ENCODE measurements at regions not wholly inside any gene's neighbourhood (a gene's known extent, or its start where the extent isn't known, plus 50 kb on each side); places are given as distances from the start of the nearest gene placed in this dataset.

GRCh38 chr11:41988951-41989572 is 529.6 kb upstream of the LRRC4C start:
- DNase-seq (no peak), ATAC-seq (no peak)
- Histone ChIP-seq H3K4me1 (ENCODE audit: control insufficient read depth in 2 of 2, insufficient read depth in 2 of 2, low read length in 2 of 2) (no peaks in the 10 kb centered on the region), H3K27ac (ENCODE audit: low read depth, low read length) (no peak overlapping the region), H3K4me3 (ENCODE audit: low read length) (no peak overlapping the region), H3K27me3 (ENCODE audit: control insufficient read depth in 2 of 2, insufficient read depth in 2 of 2, low read length in 2 of 2) (no peaks in the 10 kb centered on the region), H3K36me3 (ENCODE audit: control insufficient read depth in 2 of 3, insufficient read depth in 3 of 3, low read length in 3 of 3) (no peaks in the 10 kb centered on the region), H3K9me3 (ENCODE audit: control insufficient read depth in 2 of 3, low read length in 3 of 3) (no peaks in the 10 kb centered on the region)
- Mint-ChIP-seq H3K36me3 (peaks cover 0 to 12% (median 0%) of the 10 kb centered on the region in 5 donors), H3K4me1 (no peaks in the 10 kb centered on the region), H3K27me3 (no peaks in the 10 kb centered on the region), H3K4me3 (no peak overlapping the region), H3K27ac (no peak overlapping the region), H3K9me3 (peaks cover 3 to 25% (median 11%) of the 10 kb centered on the region in 11 donors)
- intact Hi-C loops (cut with micrococcal nuclease) = no loop called here
- ChIA-PET POLR2A (no interaction called here), CTCF (no interaction called here)

GRCh38 chr11:41989823-41990380 is 530.5 kb upstream of the LRRC4C start:
- Histone ChIP-seq H3K9me3 (ENCODE audit: control insufficient read depth in 2 of 3, low read length in 3 of 3) (no peaks in the 10 kb centered on the region), H3K36me3 (ENCODE audit: control insufficient read depth in 2 of 3, insufficient read depth in 3 of 3, low read length in 3 of 3) (no peaks in the 10 kb centered on the region), H3K4me3 (ENCODE audit: low read length) (no peak overlapping the region), H3K4me1 (ENCODE audit: control insufficient read depth in 2 of 2, insufficient read depth in 2 of 2, low read length in 2 of 2) (no peaks in the 10 kb centered on the region), H3K27me3 (ENCODE audit: control insufficient read depth in 2 of 2, insufficient read depth in 2 of 2, low read length in 2 of 2) (no peaks in the 10 kb centered on the region), H3K27ac (ENCODE audit: low read depth, low read length) (no peak overlapping the region)
- H3K4me1 Mint-ChIP-seq = no peaks in the 10 kb centered on the region
- H3K4me3 Mint-ChIP-seq = no peak overlapping the region
- no peaks in the 10 kb centered on the region for H3K27me3 Mint-ChIP-seq
- intact Hi-C loops (cut with micrococcal nuclease) = no loop called here
- no peak for DNase-seq
- H3K36me3 Mint-ChIP-seq = peaks cover 0 to 19% (median 0%) of the 10 kb centered on the region in 5 donors
- H3K27ac Mint-ChIP-seq = no peak overlapping the region
- peaks cover 6 to 31% (median 15%) of the 10 kb centered on the region in 11 donors for H3K9me3 Mint-ChIP-seq
- no peak for ATAC-seq
- POLR2A ChIA-PET = no interaction called here
- CTCF ChIA-PET = no interaction called here

DNA sequence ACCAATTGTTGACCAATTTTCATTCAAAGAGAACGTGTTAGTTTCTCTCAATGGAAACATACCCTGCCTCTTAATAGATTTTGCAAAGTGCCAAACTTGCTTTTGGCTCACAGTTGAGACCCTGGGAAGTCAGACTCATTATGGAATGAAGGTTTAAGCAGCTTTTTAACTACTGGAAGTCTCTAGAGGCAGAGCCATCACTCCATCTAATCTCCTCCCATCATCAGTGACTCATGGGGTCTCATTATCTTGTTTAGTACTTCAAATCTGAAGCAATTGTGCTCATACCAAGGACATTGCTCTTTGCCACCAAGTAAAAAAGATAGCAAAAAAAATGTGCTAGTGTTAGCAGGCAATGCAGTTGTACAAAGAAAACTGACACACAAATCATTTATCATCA is 537.1 kb upstream of the LRRC4C start:
- H3K36me3 ChIP-seq (ENCODE audit: control insufficient read depth in 2 of 3, insufficient read depth in 3 of 3, low read length in 3 of 3) = no peaks in the 10 kb centered on the region
- Mint-ChIP-seq H3K4me3 (no peak overlapping the region), H3K27ac (no peak overlapping the region), H3K36me3 (peaks cover 0 to 9% (median 0%) of the 10 kb centered on the region in 5 donors), H3K27me3 (no peaks in the 10 kb centered on the region), H3K4me1 (no peaks in the 10 kb centered on the region), H3K9me3 (peaks cover 2 to 19% (median 9%) of the 10 kb centered on the region in 11 donors)
- ChIA-PET CTCF (no interaction called here), POLR2A (no interaction called here)
- H3K4me1 ChIP-seq (ENCODE audit: control insufficient read depth in 2 of 2, insufficient read depth in 2 of 2, low read length in 2 of 2) = no peaks in the 10 kb centered on the region
- ATAC-seq (no peak), DNase-seq (no peak)
- intact Hi-C loops (cut with micrococcal nuclease) = no loop called here
- H3K4me3 ChIP-seq (ENCODE audit: low read length) = no peak overlapping the region
- H3K9me3 ChIP-seq (ENCODE audit: control insufficient read depth in 2 of 3, low read length in 3 of 3) = no peaks in the 10 kb centered on the region
- H3K27me3 ChIP-seq (ENCODE audit: control insufficient read depth in 2 of 2, insufficient read depth in 2 of 2, low read length in 2 of 2) = no peaks in the 10 kb centered on the region
- H3K27ac ChIP-seq (ENCODE audit: low read depth, low read length) = no peak overlapping the region

GRCh38 chr11:41997844-41998401 is 538.5 kb upstream of the LRRC4C start:
- Histone ChIP-seq H3K4me3 (ENCODE audit: low read length) (no peak overlapping the region), H3K4me1 (ENCODE audit: control insufficient read depth in 2 of 2, insufficient read depth in 2 of 2, low read length in 2 of 2) (no peaks in the 10 kb centered on the region), H3K9me3 (ENCODE audit: control insufficient read depth in 2 of 3, low read length in 3 of 3) (no peaks in the 10 kb centered on the region), H3K36me3 (ENCODE audit: control insufficient read depth in 2 of 3, insufficient read depth in 3 of 3, low read length in 3 of 3) (no peaks in the 10 kb centered on the region), H3K27me3 (ENCODE audit: control insufficient read depth in 2 of 2, insufficient read depth in 2 of 2, low read length in 2 of 2) (no peaks in the 10 kb centered on the region), H3K27ac (ENCODE audit: low read depth, low read length) (no peak overlapping the region)
- H3K4me3 Mint-ChIP-seq = no peak overlapping the region
- ChIA-PET POLR2A (no interaction called here), CTCF (no interaction called here)
- peaks cover 0 to 9% (median 0%) of the 10 kb centered on the region in 5 donors for H3K36me3 Mint-ChIP-seq
- H3K9me3 Mint-ChIP-seq = peaks cover 2 to 19% (median 9%) of the 10 kb centered on the region in 11 donors
- intact Hi-C loops (cut with micrococcal nuclease) = no loop called here
- no peak for DNase-seq
- ATAC-seq = no peak
- H3K27me3 Mint-ChIP-seq = no peaks in the 10 kb centered on the region
- H3K27ac Mint-ChIP-seq = no peak overlapping the region
- H3K4me1 Mint-ChIP-seq = no peaks in the 10 kb centered on the region

DNA sequence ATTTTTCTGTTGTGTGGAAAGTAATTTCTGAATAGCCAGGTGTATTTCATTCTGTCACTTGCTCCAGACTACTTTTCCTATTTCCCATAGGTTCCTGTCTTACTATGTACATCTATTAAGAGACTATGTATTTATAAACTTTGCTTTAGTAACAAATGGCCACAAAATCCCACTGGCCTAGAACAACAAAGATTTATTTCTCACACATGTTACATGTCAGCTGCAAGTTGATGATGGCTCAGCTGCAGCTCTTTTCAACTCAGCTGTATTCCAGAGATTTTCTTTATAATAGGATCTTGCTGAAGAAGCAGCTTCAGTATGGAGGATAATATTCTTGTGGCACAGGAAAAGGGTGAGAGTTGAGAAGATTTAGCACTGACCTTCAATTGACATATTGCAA is 539.6 kb upstream of the LRRC4C start:
- DNase-seq = no peak
- Histone ChIP-seq H3K9me3 (ENCODE audit: control insufficient read depth in 2 of 3, low read length in 3 of 3) (no peaks in the 10 kb centered on the region), H3K27ac (ENCODE audit: low read depth, low read length) (no peak overlapping the region), H3K27me3 (ENCODE audit: control insufficient read depth in 2 of 2, insufficient read depth in 2 of 2, low read length in 2 of 2) (no peaks in the 10 kb centered on the region), H3K4me3 (ENCODE audit: low read length) (no peak overlapping the region), H3K4me1 (ENCODE audit: control insufficient read depth in 2 of 2, insufficient read depth in 2 of 2, low read length in 2 of 2) (no peaks in the 10 kb centered on the region), H3K36me3 (ENCODE audit: control insufficient read depth in 2 of 3, insufficient read depth in 3 of 3, low read length in 3 of 3) (no peaks in the 10 kb centered on the region)
- ATAC-seq = no peak
- ChIA-PET CTCF (no interaction called here), POLR2A (no interaction called here)
- Mint-ChIP-seq H3K9me3 (peaks cover 0 to 14% (median 6%) of the 10 kb centered on the region in 11 donors), H3K4me3 (no peak overlapping the region), H3K4me1 (no peaks in the 10 kb centered on the region), H3K36me3 (peaks cover 0 to 6% (median 0%) of the 10 kb centered on the region in 5 donors), H3K27me3 (no peaks in the 10 kb centered on the region), H3K27ac (no peak overlapping the region)
- intact Hi-C loops (cut with micrococcal nuclease) = no loop called here

- Histone ChIP-seq H3K9me3 (ENCODE audit: control insufficient read depth in 2 of 3, low read length in 3 of 3) (no peaks in the 10 kb centered on the region), H3K4me3 (ENCODE audit: low read length) (no peak overlapping the region), H3K27ac (ENCODE audit: low read depth, low read length) (no peak overlapping the region), H3K27me3 (ENCODE audit: control insufficient read depth in 2 of 2, insufficient read depth in 2 of 2, low read length in 2 of 2) (no peaks in the 10 kb centered on the region), H3K4me1 (ENCODE audit: control insufficient read depth in 2 of 2, insufficient read depth in 2 of 2, low read length in 2 of 2) (no peaks in the 10 kb centered on the region), H3K36me3 (ENCODE audit: control insufficient read depth in 2 of 3, insufficient read depth in 3 of 3, low read length in 3 of 3) (no peaks in the 10 kb centered on the region)
- intact Hi-C loops (cut with micrococcal nuclease) = no loop called here
- no peaks in the 10 kb centered on the region for H3K4me1 Mint-ChIP-seq
- peaks cover 0 to 13% (median 4%) of the 10 kb centered on the region in 11 donors for H3K9me3 Mint-ChIP-seq
- POLR2A ChIA-PET = no interaction called here
- H3K36me3 Mint-ChIP-seq = no peaks in the 10 kb centered on the region
- no peak overlapping the region for H3K27ac Mint-ChIP-seq
- no peaks in the 10 kb centered on the region for H3K27me3 Mint-ChIP-seq
- DNase-seq (no peak), ATAC-seq (no peak)
- no peak overlapping the region for H3K4me3 Mint-ChIP-seq
- CTCF ChIA-PET = no interaction called here
Observed at GRCh38 chr11:42003801-42004200, 544.3 kb upstream of the LRRC4C start.

GRCh38 chr11:42006766-42007165 is 547.3 kb upstream of the LRRC4C start:
- POLR2A ChIA-PET = no interaction called here
- H3K27me3 Mint-ChIP-seq = no peaks in the 10 kb centered on the region

More at GRCh38 chr11:42006766-42007165, 547.3 kb upstream of the LRRC4C start:
- Histone ChIP-seq H3K27ac (ENCODE audit: low read depth, low read length) (no peak overlapping the region), H3K36me3 (ENCODE audit: control insufficient read depth in 2 of 3, insufficient read depth in 3 of 3, low read length in 3 of 3) (no peaks in the 10 kb centered on the region), H3K27me3 (ENCODE audit: control insufficient read depth in 2 of 2, insufficient read depth in 2 of 2, low read length in 2 of 2) (no peaks in the 10 kb centered on the region), H3K4me1 (ENCODE audit: control insufficient read depth in 2 of 2, insufficient read depth in 2 of 2, low read length in 2 of 2) (no peaks in the 10 kb centered on the region), H3K9me3 (ENCODE audit: control insufficient read depth in 2 of 3, low read length in 3 of 3) (no peaks in the 10 kb centered on the region), H3K4me3 (ENCODE audit: low read length) (no peak overlapping the region)
- CTCF ChIA-PET = no interaction called here
- DNase-seq (no peak), ATAC-seq (no peak)
- peaks cover 0 to 6% (median 0%) of the 10 kb centered on the region in 5 donors for H3K36me3 Mint-ChIP-seq
- no peaks in the 10 kb centered on the region for H3K4me1 Mint-ChIP-seq
- H3K4me3 Mint-ChIP-seq = no peak overlapping the region
- peaks cover 5 to 36% (median 15%) of the 10 kb centered on the region in 11 donors for H3K9me3 Mint-ChIP-seq
- H3K27ac Mint-ChIP-seq = no peak overlapping the region
- intact Hi-C loops (cut with micrococcal nuclease) = no loop called here

Measured in naive thymus-derived CD4-positive, alpha-beta T cell (primary cell).